Neural progenitor cell (in vitro differentiated cells): ENCODE measurements at regions not wholly inside any gene's neighbourhood (a gene's known extent, or its start where the extent isn't known, plus 50 kb on each side); places are given as distances from the start of the nearest gene placed in this dataset.
A peak's percentile ranks its signal among the peaks of the same experiment; 100 is the strongest.

Source experiments
- DNase-seq: peaks from one replicate; pipeline ENCODE4 v3.0.0-alpha.2; 2016; ENCODE audit warnings: low spot score
- H2AFZ ChIP-seq: fragments of 200-600 bp; sonication (generic); replicated peaks from 2 replicates; pipeline ENCODE4 v1.6.1; 2016; ENCODE audit warnings: antibody characterized with exemption
- H3F3A ChIP-seq: fragments of 200-600 bp; sonication (generic); 2 replicates; pipeline ENCODE4 v1.6.1; 2016; ENCODE audit warnings: antibody characterized with exemption, low read depth
- H3K27ac ChIP-seq: fragments of 200-600 bp; sonication (generic); 2 replicates; pipeline ENCODE4 v1.5.1; 2016; ENCODE audit warnings: mild to moderate bottlenecking
- H3K27me3 ChIP-seq: fragments of 200-600 bp; sonication (generic); 2 replicates; pipeline ENCODE4 v1.6.1; 2016; ENCODE audit warnings: mild to moderate bottlenecking, moderate library complexity
- H3K36me3 ChIP-seq: fragments of 200-600 bp; sonication (generic); 2 replicates; pipeline ENCODE4 v1.5.1; 2016
- H3K4me1 ChIP-seq: fragments of 200-600 bp; sonication (generic); 2 replicates; pipeline ENCODE4 v1.6.1; 2016; ENCODE audit warnings: mixed run types
- H3K4me2 ChIP-seq: fragments of 200-600 bp; sonication (generic); 2 replicates; pipeline ENCODE4 v1.6.1; 2016
- H3K4me3 ChIP-seq: fragments of 200-600 bp; sonication (generic); 2 replicates; pipeline ENCODE4 v1.5.1; 2016
- H3K79me2 ChIP-seq: fragments of 200-600 bp; sonication (generic); 2 replicates; pipeline ENCODE4 v1.6.1; 2016; ENCODE audit warnings: low read depth
- H3K9ac ChIP-seq: fragments of 200-600 bp; sonication (generic); 2 replicates; pipeline ENCODE4 v1.6.1; 2016
- H3K9me3 ChIP-seq: fragments of 200-600 bp; sonication (generic); 2 replicates; pipeline ENCODE4 v1.5.1; 2016; ENCODE audit warnings: low read depth
- H4K20me1 ChIP-seq: fragments of 200-600 bp; sonication (generic); 2 replicates; pipeline ENCODE4 v1.6.1; 2016; ENCODE audit warnings: low read depth
- H3K27ac Mint-ChIP-seq: 3 replicates; pipeline ENCODE4 v1.8.0; 2021; ENCODE audit warnings: mixed read lengths
- H3K27me3 Mint-ChIP-seq: 2 replicates; pipeline ENCODE4 v1.8.0; 2022; ENCODE audit warnings: low read depth, mild to moderate bottlenecking, inconsistent platforms, moderate library complexity, mixed read lengths; ENCODE audit not compliant: insufficient read depth
- H3K36me3 Mint-ChIP-seq: 3 replicates; pipeline ENCODE4 v1.8.0; 2021; ENCODE audit warnings: mixed read lengths
- H3K4me1 Mint-ChIP-seq: 3 replicates; pipeline ENCODE4 v1.8.0; 2021; ENCODE audit warnings: mixed read lengths
- H3K4me3 Mint-ChIP-seq: 3 replicates; pipeline ENCODE4 v1.8.0; 2021; ENCODE audit warnings: mild to moderate bottlenecking, moderate library complexity, mixed read lengths
- H3K9me3 Mint-ChIP-seq: 3 replicates; pipeline ENCODE4 v1.8.0; 2020; ENCODE audit warnings: mixed read lengths
- CTCF ChIP-seq: fragments of 200-600 bp; sonication (generic); IDR thresholded peaks from 2 replicates; pipeline ENCODE4 v1.5.1; 2017; ENCODE audit warnings: antibody characterized with exemption, mild to moderate bottlenecking
- EZH2 ChIP-seq: fragments of 200-600 bp; sonication (generic); IDR thresholded peaks from 2 replicates; pipeline ENCODE4 v1.6.1; 2017; ENCODE audit warnings: antibody characterized with exemption, mild to moderate bottlenecking, moderate library complexity
- EZH2phosphoT487 ChIP-seq: fragments of 200-600 bp; sonication (generic); IDR thresholded peaks from 2 replicates; pipeline ENCODE4 v1.6.1; 2017; ENCODE audit warnings: antibody characterized with exemption

DNA sequence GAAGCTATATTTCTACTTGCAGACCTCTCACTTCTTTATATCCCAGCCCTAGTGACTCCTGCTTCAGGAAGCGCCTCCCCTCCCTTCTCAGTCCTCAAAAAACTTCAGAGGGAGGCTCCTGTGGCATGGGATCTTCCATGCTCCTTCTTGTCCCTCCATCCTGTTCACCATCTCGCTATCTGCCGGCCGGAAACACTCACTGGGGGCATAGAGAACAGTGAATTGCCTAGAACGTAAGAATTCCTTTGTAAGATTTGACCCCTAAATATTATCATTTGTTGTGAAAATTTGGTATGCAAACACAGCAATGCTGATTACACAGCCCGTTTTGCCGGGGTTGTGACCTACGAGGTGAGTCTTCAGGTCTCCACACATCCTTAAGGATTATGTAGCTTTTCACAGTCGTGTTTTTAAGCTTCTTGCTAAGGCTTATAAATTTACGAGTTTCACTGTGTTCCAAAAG, 218.7 kb upstream of the ATP10A start:
- Mint-ChIP-seq H3K4me3 (peak overlapping the region; percentile 87), H3K27ac (peak overlapping the region; percentile 99), H3K27me3 (peaks cover 26% of the 10 kb centered on the region), H3K36me3 (peaks cover 2% of the 10 kb centered on the region), H3K4me1 (peaks cover 27% of the 10 kb centered on the region), H3K9me3 (peaks cover 7% of the 10 kb centered on the region)
- TF ChIP-seq CTCF (no peak), EZH2phosphoT487 (no peak), EZH2 (no peak)
- DNase-seq: no peak
- Histone ChIP-seq H3K36me3 (no peaks in the 10 kb centered on the region), H3K4me1 (peaks cover 18% of the 10 kb centered on the region), H3K27ac (no peak overlapping the region), H4K20me1 (no peaks in the 10 kb centered on the region), H3K27me3 (no peaks in the 10 kb centered on the region), H2AFZ (peak overlapping the region; percentile 85), H3K9me3 (no peaks in the 10 kb centered on the region), H3F3A (peaks cover 6% of the 10 kb centered on the region), H3K4me2 (peak overlapping the region; percentile 73), H3K4me3 (peak overlapping the region; percentile 45), H3K79me2 (no peaks in the 10 kb centered on the region), H3K9ac (no peak overlapping the region)

- H3K9ac ChIP-seq: no peak overlapping the region
- H3K79me2 ChIP-seq: no peaks in the 10 kb centered on the region
- H3K9me3 ChIP-seq: no peaks in the 10 kb centered on the region
- no peak overlapping the region for H3K27ac Mint-ChIP-seq
- H3K9me3 Mint-ChIP-seq: peaks cover 10% of the 10 kb centered on the region
- no peaks in the 10 kb centered on the region for H4K20me1 ChIP-seq
- H3K36me3 Mint-ChIP-seq: no peaks in the 10 kb centered on the region
- H3F3A ChIP-seq: no peaks in the 10 kb centered on the region
- H3K27ac ChIP-seq: no peak overlapping the region
- H3K27me3 Mint-ChIP-seq: peaks cover 12% of the 10 kb centered on the region
- no peaks in the 10 kb centered on the region for H3K27me3 ChIP-seq
- H2AFZ ChIP-seq: no peak overlapping the region
- H3K4me2 ChIP-seq: no peak overlapping the region
- H3K36me3 ChIP-seq: no peaks in the 10 kb centered on the region
- no peak for DNase-seq
- TF ChIP-seq EZH2 (no peak), EZH2phosphoT487 (no peak), CTCF (no peak)
- no peak overlapping the region for H3K4me3 ChIP-seq
- H3K4me1 ChIP-seq: no peaks in the 10 kb centered on the region
- no peak overlapping the region for H3K4me3 Mint-ChIP-seq
- H3K4me1 Mint-ChIP-seq: peaks cover 3% of the 10 kb centered on the region
These were observed 212.6 kb upstream of the ATP10A start for GRCh38 chr15:26075770-26076169.

- Histone ChIP-seq H3K9ac (no peak overlapping the region), H3K9me3 (no peaks in the 10 kb centered on the region), H3K36me3 (no peaks in the 10 kb centered on the region), H3K4me1 (peaks cover 20% of the 10 kb centered on the region), H3K79me2 (no peaks in the 10 kb centered on the region), H3F3A (peaks cover 17% of the 10 kb centered on the region), H3K4me3 (no peak overlapping the region), H3K4me2 (no peak overlapping the region), H3K27me3 (no peaks in the 10 kb centered on the region), H4K20me1 (no peaks in the 10 kb centered on the region), H3K27ac (no peak overlapping the region), H2AFZ (no peak overlapping the region)
- Mint-ChIP-seq H3K36me3 (no peaks in the 10 kb centered on the region), H3K27me3 (peaks cover 7% of the 10 kb centered on the region), H3K27ac (peak overlapping the region; percentile 51), H3K9me3 (peaks cover 10% of the 10 kb centered on the region), H3K4me3 (no peak overlapping the region), H3K4me1 (peaks cover 21% of the 10 kb centered on the region)
- TF ChIP-seq CTCF (no peak), EZH2 (no peak), EZH2phosphoT487 (no peak)
- no peak for DNase-seq
These were observed 210.6 kb upstream of the ATP10A start for GRCh38 chr15:26073430-26074333.
